ENCODE measurements at regions not wholly inside any gene's neighbourhood (a gene's known extent, or its start where the extent isn't known, plus 50 kb on each side); places are given as distances from the start of the nearest gene placed in this dataset.
A peak's percentile ranks its signal among the peaks of the same experiment; 100 is the strongest.

DNA sequence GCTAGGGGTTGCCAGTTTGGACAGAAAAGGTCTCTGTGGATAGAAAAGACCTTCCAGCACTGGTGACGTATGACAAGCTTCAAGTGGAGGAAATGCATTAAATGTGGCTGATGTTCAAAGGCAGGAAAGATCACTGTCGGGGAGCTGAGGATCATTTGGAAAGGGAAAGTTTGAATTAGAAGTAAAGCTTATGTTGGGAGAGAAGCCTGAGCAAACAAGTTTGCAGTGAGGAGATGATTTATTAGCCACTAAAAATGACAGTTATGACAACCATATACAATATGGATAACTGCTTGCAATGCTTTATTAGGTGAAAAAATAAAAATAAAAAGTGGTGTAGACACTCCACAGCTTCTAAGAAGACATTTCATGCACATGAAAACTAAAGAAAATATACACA lies 135.3 kb upstream of the HS3ST1 start:
- FAIRE-seq, result no peak
- TF ChIP-seq, protein P1, sequence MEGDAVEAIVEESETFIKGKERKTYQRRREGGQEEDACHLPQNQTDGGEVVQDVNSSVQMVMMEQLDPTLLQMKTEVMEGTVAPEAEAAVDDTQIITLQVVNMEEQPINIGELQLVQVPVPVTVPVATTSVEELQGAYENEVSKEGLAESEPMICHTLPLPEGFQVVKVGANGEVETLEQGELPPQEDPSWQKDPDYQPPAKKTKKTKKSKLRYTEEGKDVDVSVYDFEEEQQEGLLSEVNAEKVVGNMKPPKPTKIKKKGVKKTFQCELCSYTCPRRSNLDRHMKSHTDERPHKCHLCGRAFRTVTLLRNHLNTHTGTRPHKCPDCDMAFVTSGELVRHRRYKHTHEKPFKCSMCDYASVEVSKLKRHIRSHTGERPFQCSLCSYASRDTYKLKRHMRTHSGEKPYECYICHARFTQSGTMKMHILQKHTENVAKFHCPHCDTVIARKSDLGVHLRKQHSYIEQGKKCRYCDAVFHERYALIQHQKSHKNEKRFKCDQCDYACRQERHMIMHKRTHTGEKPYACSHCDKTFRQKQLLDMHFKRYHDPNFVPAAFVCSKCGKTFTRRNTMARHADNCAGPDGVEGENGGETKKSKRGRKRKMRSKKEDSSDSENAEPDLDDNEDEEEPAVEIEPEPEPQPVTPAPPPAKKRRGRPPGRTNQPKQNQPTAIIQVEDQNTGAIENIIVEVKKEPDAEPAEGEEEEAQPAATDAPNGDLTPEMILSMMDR (IDR thresholded peaks at IDR 0.05; ENCODE audit: insufficient read depth, low read length, severe bottlenecking), result no peak
- Histone ChIP-seq H3K27me3 (ENCODE audit: control insufficient read depth, insufficient read depth, low read length) (no peaks in the 10 kb centered on the region), H3K4me3 (ENCODE audit: low read depth, low read length) (no peak overlapping the region), H3K36me3 (ENCODE audit: control insufficient read depth, insufficient read depth, low read length) (no peaks in the 10 kb centered on the region)
- DNase-seq (ENCODE audit: low read depth), result no peak

DNA sequence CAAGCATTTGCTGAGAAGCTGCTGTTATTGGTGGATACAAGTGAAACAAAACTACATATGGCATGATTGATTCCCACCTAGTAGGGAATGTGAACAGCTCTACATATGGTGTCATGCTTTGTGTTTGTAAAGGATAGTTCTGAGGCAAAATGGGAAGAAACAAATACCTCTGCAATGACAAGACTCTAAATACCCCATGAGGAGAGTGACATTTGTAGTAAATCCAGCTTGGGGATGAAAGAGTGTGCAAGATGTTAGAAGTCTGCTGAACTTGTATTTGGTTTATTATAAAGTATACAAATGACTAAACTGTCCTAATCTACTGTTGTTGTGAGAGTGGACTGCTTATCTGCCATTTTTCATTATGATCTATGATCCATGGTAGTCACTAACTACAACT lies 120.8 kb upstream of the HS3ST1 start:
- Histone ChIP-seq H3K4me3 (ENCODE audit: low read depth, low read length) (no peak overlapping the region), H3K36me3 (ENCODE audit: control insufficient read depth, insufficient read depth, low read length) (no peaks in the 10 kb centered on the region), H3K27me3 (ENCODE audit: control insufficient read depth, insufficient read depth, low read length) (no peaks in the 10 kb centered on the region)
- TF ChIP-seq, protein P1 (IDR thresholded peaks at IDR 0.05; ENCODE audit: insufficient read depth, low read length, severe bottlenecking), result no peak
- peak; percentile 40 for FAIRE-seq
- DNase-seq (ENCODE audit: low read depth), result no peak

- FAIRE-seq, result no peak
- TF ChIP-seq, protein P1 (IDR thresholded peaks at IDR 0.05; ENCODE audit: insufficient read depth, low read length, severe bottlenecking), result no peak
- Histone ChIP-seq H3K4me3 (ENCODE audit: low read depth, low read length) (no peak overlapping the region), H3K36me3 (ENCODE audit: control insufficient read depth, insufficient read depth, low read length) (no peaks in the 10 kb centered on the region), H3K27me3 (ENCODE audit: control insufficient read depth, insufficient read depth, low read length) (no peaks in the 10 kb centered on the region)
- peak; percentile 94 for DNase-seq (ENCODE audit: low read depth)
Observed at GRCh38 chr4:11548597-11549082, 119.9 kb upstream of the HS3ST1 start.

GRCh38 chr4:11546391-11547175 lies 117.9 kb upstream of the HS3ST1 start:
- H3K36me3 ChIP-seq (ENCODE audit: control insufficient read depth, insufficient read depth, low read length), result no peaks in the 10 kb centered on the region
- DNase-seq (ENCODE audit: low read depth) (peak; percentile 40), FAIRE-seq (no peak)
- no peaks in the 10 kb centered on the region for H3K27me3 ChIP-seq (ENCODE audit: control insufficient read depth, insufficient read depth, low read length)
- no peak overlapping the region for H3K4me3 ChIP-seq (ENCODE audit: low read depth, low read length)
- TF ChIP-seq, protein P1 (IDR thresholded peaks at IDR 0.05; ENCODE audit: insufficient read depth, low read length, severe bottlenecking), result no peak

GRCh38 chr4:11545651-11546050 lies 117.0 kb upstream of the HS3ST1 start:
- TF ChIP-seq, protein P1 (IDR thresholded peaks at IDR 0.05; ENCODE audit: insufficient read depth, low read length, severe bottlenecking), result no peak
- no peaks in the 10 kb centered on the region for H3K27me3 ChIP-seq (ENCODE audit: control insufficient read depth, insufficient read depth, low read length)
- DNase-seq (ENCODE audit: low read depth) (no peak), FAIRE-seq (no peak)
- no peaks in the 10 kb centered on the region for H3K36me3 ChIP-seq (ENCODE audit: control insufficient read depth, insufficient read depth, low read length)
- H3K4me3 ChIP-seq (ENCODE audit: low read depth, low read length), result no peak overlapping the region

Measured in bronchial epithelial cell (primary cell).